GM12873 (cell line): ENCODE measurements at regions not wholly inside any gene's neighbourhood (a gene's known extent, or its start where the extent isn't known, plus 50 kb on each side); places are given as distances from the start of the nearest gene placed in this dataset.

Source experiments
- CTCF ChIP-seq: IDR thresholded peaks from 2 replicates; pipeline ENCODE4 v1.5.1; 2012; ENCODE audit warnings: low read depth, mild to moderate bottlenecking, moderate library complexity, low read length, control low read depth; ENCODE audit not compliant: insufficient read depth; ENCODE audit errors: missing control alignments

- TF ChIP-seq CTCF: no peak
Measured at GRCh38 chrX:120697053-120697452, 67.2 kb upstream of the C1GALT1C1 start.

- TF ChIP-seq CTCF: no peak
Measured at GRCh38 chrX:120692319-120692718, 62.5 kb upstream of the C1GALT1C1 start.

GRCh38 chrX:120690941-120691340 is 61.1 kb upstream of the C1GALT1C1 start:
- TF ChIP-seq CTCF: no peak

GRCh38 chrX:120690344-120690743 is 60.5 kb upstream of the C1GALT1C1 start:
- TF ChIP-seq CTCF: no peak

- no peak for TF ChIP-seq CTCF
Measured at GRCh38 chrX:120680090-120680489, 50.2 kb upstream of the C1GALT1C1 start.
